GM23338 (cell line): ENCODE measurements at regions not wholly inside any gene's neighbourhood (a gene's known extent, or its start where the extent isn't known, plus 50 kb on each side); places are given as distances from the start of the nearest gene placed in this dataset.
A peak's percentile ranks its signal among the peaks of the same experiment; 100 is the strongest.

ENCODE experiments used
- ATAC-seq: fragments of 200-7000 bp; cut with Tn5 transposase; 3 replicates; pipeline ENCODE4 v1.9.1; 2020
- DNase-seq: peaks from one replicate; pipeline ENCODE4 v3.0.0-alpha.2; 2015; ENCODE audit warnings: low spot score
- H2AFZ ChIP-seq: fragments of 200-600 bp; sonication (generic); 2 replicates; pipeline ENCODE4 v1.8.0; 2016; ENCODE audit warnings: antibody characterized with exemption, mild to moderate bottlenecking, moderate library complexity
- H3F3A ChIP-seq: fragments of 200-600 bp; sonication (generic); replicated peaks from 2 replicates; pipeline ENCODE4 v1.8.0; 2017; ENCODE audit warnings: antibody characterized with exemption, mixed run types, low read depth
- H3K27ac ChIP-seq: fragments of 200-600 bp; sonication (generic); 2 replicates; pipeline ENCODE4 v1.6.1; 2016; ENCODE audit warnings: low read depth
- H3K27me3 ChIP-seq: fragments of 200-600 bp; sonication (generic); 2 replicates; pipeline ENCODE4 v1.8.0; 2016; ENCODE audit warnings: mild to moderate bottlenecking, mixed run types, moderate library complexity; ENCODE audit not compliant: insufficient read depth
- H3K36me3 ChIP-seq: fragments of 200-600 bp; sonication (generic); 2 replicates; pipeline ENCODE4 v1.8.0; 2016; ENCODE audit warnings: mild to moderate bottlenecking; ENCODE audit not compliant: insufficient read depth
- H3K4me1 ChIP-seq: fragments of 200-600 bp; sonication (generic); 2 replicates; pipeline ENCODE4 v1.8.0; 2016; ENCODE audit warnings: mild to moderate bottlenecking, moderate library complexity; ENCODE audit not compliant: insufficient read depth
- H3K4me2 ChIP-seq: fragments of 200-600 bp; sonication (generic); 2 replicates; pipeline ENCODE4 v1.7.1; 2017; ENCODE audit warnings: mixed run types
- H3K4me3 ChIP-seq: fragments of 200-600 bp; sonication (generic); 2 replicates; pipeline ENCODE4 v1.6.1; 2016; ENCODE audit warnings: mixed run types
- H3K79me2 ChIP-seq: fragments of 200-600 bp; sonication (generic); replicated peaks from 2 replicates; pipeline ENCODE4 v1.8.0; 2017; ENCODE audit warnings: mild to moderate bottlenecking; ENCODE audit not compliant: insufficient read depth
- H3K9me2 ChIP-seq: fragments of 200-600 bp; sonication (generic); 2 replicates; pipeline ENCODE4 v1.8.0; 2017; ENCODE audit not compliant: insufficient read depth
- H4K20me1 ChIP-seq: fragments of 200-600 bp; sonication (generic); replicated peaks from 2 replicates; pipeline ENCODE4 v1.8.0; 2017; ENCODE audit warnings: mild to moderate bottlenecking; ENCODE audit not compliant: insufficient read depth
- H3K27ac Mint-ChIP-seq: 2 replicates; pipeline ENCODE4 v1.8.0; 2020; ENCODE audit warnings: inconsistent platforms, mild to moderate bottlenecking, moderate library complexity, mixed read lengths
- H3K27me3 Mint-ChIP-seq: 3 replicates; pipeline ENCODE4 v1.8.0; 2022; ENCODE audit warnings: low read depth, mild to moderate bottlenecking, moderate library complexity, mixed read lengths, inconsistent platforms; ENCODE audit not compliant: insufficient read depth, poor library complexity
- H3K36me3 Mint-ChIP-seq: 3 replicates; pipeline ENCODE4 v1.8.0; 2021; ENCODE audit warnings: low read depth, mild to moderate bottlenecking, inconsistent platforms, moderate library complexity, mixed read lengths
- H3K4me1 Mint-ChIP-seq: 3 replicates; pipeline ENCODE4 v1.8.0; 2020; ENCODE audit warnings: mild to moderate bottlenecking, inconsistent platforms, mixed read lengths
- H3K4me3 Mint-ChIP-seq: 3 replicates; pipeline ENCODE4 v1.8.0; 2021; ENCODE audit warnings: moderate library complexity, mild to moderate bottlenecking, inconsistent platforms, mixed read lengths
- H3K9me3 Mint-ChIP-seq: 3 replicates; pipeline ENCODE4 v1.8.0; 2020; ENCODE audit warnings: moderate library complexity, mild to moderate bottlenecking, inconsistent platforms, mixed read lengths
- CREB1 ChIP-seq: fragments of 250-450 bp; sonication (Bioruptor Pico); IDR thresholded peaks from 2 replicates; pipeline ENCODE4 v1.5.0; 2020; ENCODE audit warnings: low read depth, mild to moderate bottlenecking, moderate library complexity
- CTCF ChIP-seq, 2 experiments: fragments of 200-600 bp in 1 of 2; sonication (generic) in 1 of 2; conservative IDR thresholded peaks; 2 replicates each; pipeline versions ENCODE4 v1.5.1 to v1.6.1; 2016 to 2017; ENCODE audit warnings: antibody characterized with exemption in 2 of 2, low read depth in 2 of 2, mild to moderate bottlenecking in 2 of 2, moderate library complexity in 1 of 2
- ETS1 ChIP-seq: IDR thresholded peaks from 2 replicates; pipeline ENCODE4 v1.6.1; 2016; ENCODE audit warnings: antibody characterized with exemption
- EZH2 ChIP-seq: fragments of 200-600 bp; sonication (generic); IDR thresholded peaks from one replicate; pipeline ENCODE4 v1.8.0; 2017; ENCODE audit warnings: antibody characterized with exemption, mild to moderate bottlenecking, low read depth; ENCODE audit not compliant: unreplicated experiment
- EZH2phosphoT487 ChIP-seq: fragments of 200-600 bp; sonication (generic); IDR thresholded peaks from one replicate; pipeline ENCODE4 v1.8.1; 2018; ENCODE audit warnings: antibody characterized with exemption; ENCODE audit not compliant: unreplicated experiment
- JUNB ChIP-seq: IDR thresholded peaks from one replicate; pipeline ENCODE4 v1.6.1; 2016; ENCODE audit warnings: antibody characterized with exemption; ENCODE audit not compliant: unreplicated experiment
- NANOG ChIP-seq: IDR thresholded peaks from 2 replicates; pipeline ENCODE4 v1.6.1; 2016; ENCODE audit warnings: antibody characterized with exemption, borderline replicate concordance
- POLR2AphosphoS5 ChIP-seq: IDR thresholded peaks from 2 replicates; pipeline ENCODE4 v1.6.1; 2016; ENCODE audit warnings: antibody characterized with exemption, low read depth
- REST ChIP-seq: IDR thresholded peaks from one replicate; pipeline ENCODE4 v1.6.1; 2018; ENCODE audit warnings: antibody characterized with exemption; ENCODE audit not compliant: unreplicated experiment
- STAT1 ChIP-seq: IDR thresholded peaks from one replicate; pipeline ENCODE4 v1.6.1; 2016; ENCODE audit warnings: antibody characterized with exemption; ENCODE audit not compliant: unreplicated experiment
- ZNF114 ChIP-seq: fragments of 250-450 bp; sonication (Bioruptor Pico); IDR thresholded peaks from 2 replicates; pipeline ENCODE4 v1.5.0; 2020; ENCODE audit warnings: mild to moderate bottlenecking, moderate library complexity
- ZNF331 ChIP-seq: fragments of 250-450 bp; sonication (Bioruptor Pico); IDR thresholded peaks from 2 replicates; pipeline ENCODE4 v1.5.0; 2020; ENCODE audit warnings: low read depth, mild to moderate bottlenecking, moderate library complexity
- ZNF462 ChIP-seq: fragments of 250-450 bp; sonication (Bioruptor Pico); IDR thresholded peaks from 2 replicates; pipeline ENCODE4 v1.5.0; 2020; ENCODE audit warnings: mild to moderate bottlenecking, moderate library complexity

- no peak for ATAC-seq
- no peak overlapping the region for H3K27ac Mint-ChIP-seq
Measured at GRCh38 chr12:28034271-28034670, 61.7 kb upstream of the PTHLH start.

More at GRCh38 chr12:28034271-28034670, 61.7 kb upstream of the PTHLH start:
- Histone ChIP-seq H3K36me3 (no peaks in the 10 kb centered on the region), H3K27ac (no peak overlapping the region), H4K20me1 (no peaks in the 10 kb centered on the region), H3K27me3 (no peaks in the 10 kb centered on the region), H3K79me2 (no peaks in the 10 kb centered on the region), H3K4me2 (no peak overlapping the region), H2AFZ (peak overlapping the region; percentile 49; the same call in 1 of the 2 replicates), H3K4me1 (peaks cover 5% of the 10 kb centered on the region; the same call in 1 of the 2 replicates), H3F3A (no peaks in the 10 kb centered on the region), H3K4me3 (no peak overlapping the region), H3K9me2 (no peaks in the 10 kb centered on the region)
- Mint-ChIP-seq H3K27me3 (no peaks in the 10 kb centered on the region), H3K4me1 (no peaks in the 10 kb centered on the region; the same call in 2 of the 3 replicates), H3K36me3 (no peaks in the 10 kb centered on the region), H3K9me3 (no peaks in the 10 kb centered on the region), H3K4me3 (no peak overlapping the region)
- no peak for DNase-seq
- no peak for TF ChIP-seq CREB1 (CRISPR knock-in tag)
- no peak for TF ChIP-seq ZNF331 (CRISPR knock-in tag)
- no peak for TF ChIP-seq EZH2phosphoT487
- TF ChIP-seq STAT1 = no peak
- TF ChIP-seq EZH2 = no peak
- no peak for TF ChIP-seq JUNB
- TF ChIP-seq ETS1 = no peak
- TF ChIP-seq POLR2AphosphoS5 = no peak
- TF ChIP-seq NANOG = no peak
- TF ChIP-seq CTCF (conservative IDR thresholded peaks at IDR 0.05; ENCODE audit: low read depth in 2 of 2) = no peak
- no peak for TF ChIP-seq REST
- no peak for TF ChIP-seq ZNF462
- no peak for TF ChIP-seq ZNF114 (CRISPR knock-in tag)
